ENCODE measurements at regions not wholly inside any gene's neighbourhood (a gene's known extent, or its start where the extent isn't known, plus 50 kb on each side); places are given as distances from the start of the nearest gene placed in this dataset.

DNA sequence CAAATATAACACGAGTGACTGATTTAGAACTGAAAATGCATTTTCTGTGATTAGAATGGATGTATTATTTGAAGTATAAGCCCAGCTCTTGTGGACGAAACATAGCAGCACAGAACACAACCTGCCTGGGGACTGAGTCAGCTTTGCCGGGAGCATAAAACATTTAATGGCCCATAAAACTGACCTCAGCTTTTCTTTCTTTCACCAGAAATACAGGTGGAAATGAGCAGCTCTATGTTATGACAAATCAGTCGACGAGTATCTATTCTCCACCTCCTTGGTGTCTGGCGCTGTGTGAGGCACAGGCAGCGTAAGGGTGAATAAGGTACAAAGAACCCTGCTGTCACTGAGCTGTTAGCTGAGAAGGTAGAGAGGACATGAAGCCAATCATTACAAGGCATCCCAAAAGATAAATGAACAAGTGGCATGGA is 471.6 kb upstream of the AKR1E2 start:
- peak; percentile 95 for ATAC-seq (ENCODE audit: low read depth)
- H3K4me3 ChIP-seq (ENCODE audit: severe bottlenecking): no peak overlapping the region
- H3K4me1 ChIP-seq (ENCODE audit: insufficient read depth, poor library complexity, severe bottlenecking): peaks cover 30% of the 10 kb centered on the region
- no peaks in the 10 kb centered on the region for H3K9me3 ChIP-seq (ENCODE audit: severe bottlenecking)
- DNase-seq (ENCODE audit: low spot score): peak; percentile 61
- TF ChIP-seq, protein P1, sequence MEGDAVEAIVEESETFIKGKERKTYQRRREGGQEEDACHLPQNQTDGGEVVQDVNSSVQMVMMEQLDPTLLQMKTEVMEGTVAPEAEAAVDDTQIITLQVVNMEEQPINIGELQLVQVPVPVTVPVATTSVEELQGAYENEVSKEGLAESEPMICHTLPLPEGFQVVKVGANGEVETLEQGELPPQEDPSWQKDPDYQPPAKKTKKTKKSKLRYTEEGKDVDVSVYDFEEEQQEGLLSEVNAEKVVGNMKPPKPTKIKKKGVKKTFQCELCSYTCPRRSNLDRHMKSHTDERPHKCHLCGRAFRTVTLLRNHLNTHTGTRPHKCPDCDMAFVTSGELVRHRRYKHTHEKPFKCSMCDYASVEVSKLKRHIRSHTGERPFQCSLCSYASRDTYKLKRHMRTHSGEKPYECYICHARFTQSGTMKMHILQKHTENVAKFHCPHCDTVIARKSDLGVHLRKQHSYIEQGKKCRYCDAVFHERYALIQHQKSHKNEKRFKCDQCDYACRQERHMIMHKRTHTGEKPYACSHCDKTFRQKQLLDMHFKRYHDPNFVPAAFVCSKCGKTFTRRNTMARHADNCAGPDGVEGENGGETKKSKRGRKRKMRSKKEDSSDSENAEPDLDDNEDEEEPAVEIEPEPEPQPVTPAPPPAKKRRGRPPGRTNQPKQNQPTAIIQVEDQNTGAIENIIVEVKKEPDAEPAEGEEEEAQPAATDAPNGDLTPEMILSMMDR (IDR thresholded peaks at IDR 0.05; ENCODE audit: poor library complexity, severe bottlenecking): no peak
- H3K27me3 ChIP-seq (ENCODE audit: insufficient read depth, poor library complexity, severe bottlenecking): no peaks in the 10 kb centered on the region
- H3K27ac ChIP-seq (ENCODE audit: poor library complexity, severe bottlenecking): peak overlapping the region; percentile 96
- no peaks in the 10 kb centered on the region for H3K36me3 ChIP-seq (ENCODE audit: low read depth)

DNA sequence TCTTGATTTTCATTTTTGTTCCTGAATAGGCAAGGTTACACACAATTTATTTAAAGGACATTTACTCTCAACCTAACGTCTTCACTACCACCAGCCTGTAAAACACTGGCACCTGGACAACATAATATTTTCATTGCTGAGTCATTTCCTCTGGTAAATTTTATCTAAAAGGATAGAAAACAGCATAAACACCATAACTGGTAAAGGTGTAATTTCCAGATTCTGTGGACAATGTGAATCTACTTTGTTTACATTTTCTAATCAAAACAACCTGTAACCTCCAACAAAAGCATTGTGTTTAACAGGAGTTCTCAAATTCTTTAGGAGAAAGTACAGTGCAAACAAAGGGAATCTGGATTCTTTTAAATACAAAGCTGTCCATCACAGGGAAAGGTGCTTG is 472.0 kb upstream of the AKR1E2 start:
- TF ChIP-seq, protein P1 (IDR thresholded peaks at IDR 0.05; ENCODE audit: poor library complexity, severe bottlenecking): no peak
- no peak for DNase-seq (ENCODE audit: low spot score)
- no peaks in the 10 kb centered on the region for H3K27me3 ChIP-seq (ENCODE audit: insufficient read depth, poor library complexity, severe bottlenecking)
- no peaks in the 10 kb centered on the region for H3K36me3 ChIP-seq (ENCODE audit: low read depth)
- no peaks in the 10 kb centered on the region for H3K9me3 ChIP-seq (ENCODE audit: severe bottlenecking)
- no peak overlapping the region for H3K4me3 ChIP-seq (ENCODE audit: severe bottlenecking)
- peaks cover 30% of the 10 kb centered on the region for H3K4me1 ChIP-seq (ENCODE audit: insufficient read depth, poor library complexity, severe bottlenecking)
- peak overlapping the region; percentile 96 for H3K27ac ChIP-seq (ENCODE audit: poor library complexity, severe bottlenecking)
- peak; percentile 60 for ATAC-seq (ENCODE audit: low read depth)

DNA sequence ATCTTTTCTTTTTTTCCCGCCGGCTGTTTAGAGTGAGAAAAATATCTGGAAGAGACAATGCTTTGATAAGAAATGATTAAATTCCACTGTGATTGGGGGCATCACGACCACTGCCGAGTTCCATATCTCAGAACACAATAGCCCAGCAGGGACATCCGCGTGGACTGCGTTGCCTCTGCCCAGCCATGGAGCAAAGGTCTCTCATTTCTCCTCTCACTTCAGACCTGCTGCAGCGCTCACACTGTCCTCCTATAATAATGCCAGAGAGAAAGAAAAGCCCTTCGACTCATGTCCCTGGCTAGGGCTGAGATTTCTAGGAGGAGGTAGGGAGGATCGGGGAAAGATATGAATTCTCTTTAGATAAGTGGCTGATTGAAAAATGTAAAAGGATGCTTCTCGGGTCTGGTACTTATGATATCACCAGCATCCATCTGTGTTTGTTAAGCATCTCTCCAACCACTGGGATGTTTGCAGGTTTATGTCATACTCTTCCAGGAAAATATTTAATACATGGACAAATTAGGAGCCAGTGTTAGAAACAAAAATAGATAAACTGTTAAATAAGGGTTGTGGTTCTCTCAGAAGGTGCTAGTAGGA is 472.9 kb upstream of the AKR1E2 start:
- no peak overlapping the region for H3K4me3 ChIP-seq (ENCODE audit: severe bottlenecking)
- peak overlapping the region; percentile 96 for H3K27ac ChIP-seq (ENCODE audit: poor library complexity, severe bottlenecking)
- H3K27me3 ChIP-seq (ENCODE audit: insufficient read depth, poor library complexity, severe bottlenecking): no peaks in the 10 kb centered on the region
- peaks cover 30% of the 10 kb centered on the region for H3K4me1 ChIP-seq (ENCODE audit: insufficient read depth, poor library complexity, severe bottlenecking)
- H3K36me3 ChIP-seq (ENCODE audit: low read depth): no peaks in the 10 kb centered on the region
- DNase-seq (ENCODE audit: low spot score) (no peak), ATAC-seq (ENCODE audit: low read depth) (no peak)
- TF ChIP-seq, protein P1 (IDR thresholded peaks at IDR 0.05; ENCODE audit: poor library complexity, severe bottlenecking): no peak
- no peaks in the 10 kb centered on the region for H3K9me3 ChIP-seq (ENCODE audit: severe bottlenecking)

DNA sequence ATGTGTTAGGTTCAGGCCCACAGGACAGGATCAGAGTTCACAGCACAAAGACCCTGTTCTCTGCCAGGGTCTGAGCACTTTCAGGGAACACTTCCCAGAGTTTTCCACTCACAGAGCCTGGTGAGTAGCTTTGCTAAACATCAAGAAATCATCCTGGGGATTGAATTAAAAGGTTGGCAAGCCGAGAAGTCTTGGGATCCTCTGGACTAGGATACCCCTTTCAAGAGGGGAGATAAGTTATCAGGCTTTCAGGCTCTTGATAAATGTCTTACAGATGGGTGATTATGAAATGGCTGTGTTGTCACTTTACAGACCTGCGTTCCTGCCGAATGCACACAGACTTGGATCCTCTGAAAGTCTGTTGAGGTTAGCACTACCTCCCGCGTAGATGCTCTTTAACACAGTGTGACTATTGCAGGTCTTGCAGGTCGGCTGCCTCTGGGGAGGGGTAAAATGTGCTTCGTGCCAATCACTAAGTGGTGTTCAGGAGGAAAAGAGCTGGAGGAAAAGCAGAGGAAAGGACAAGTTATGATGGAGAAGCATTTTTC is 473.5 kb upstream of the AKR1E2 start:
- ATAC-seq (ENCODE audit: low read depth): no peak

More for the DNA sequence above, 473.5 kb upstream of the AKR1E2 start:
- TF ChIP-seq, protein P1 (IDR thresholded peaks at IDR 0.05; ENCODE audit: poor library complexity, severe bottlenecking): no peak
- Histone ChIP-seq H3K27ac (ENCODE audit: poor library complexity, severe bottlenecking) (no peak overlapping the region), H3K4me3 (ENCODE audit: severe bottlenecking) (no peak overlapping the region), H3K27me3 (ENCODE audit: insufficient read depth, poor library complexity, severe bottlenecking) (no peaks in the 10 kb centered on the region), H3K36me3 (ENCODE audit: low read depth) (no peaks in the 10 kb centered on the region), H3K9me3 (ENCODE audit: severe bottlenecking) (no peaks in the 10 kb centered on the region), H3K4me1 (ENCODE audit: insufficient read depth, poor library complexity, severe bottlenecking) (peaks cover 30% of the 10 kb centered on the region)
- no peak for DNase-seq (ENCODE audit: low spot score)

All from RWPE2 (cell line).